ENCODE measurements at regions not wholly inside any gene's neighbourhood (a gene's known extent, or its start where the extent isn't known, plus 50 kb on each side); places are given as distances from the start of the nearest gene placed in this dataset.

GRCh38 chr6:163668061-163668426 is 253.5 kb downstream of the QKI start:
- TF ChIP-seq CTCF (IDR thresholded peaks at IDR 0.05; ENCODE audit: insufficient read depth, low read depth, low read length) = no peak
- no peak for TF ChIP-seq EZH2 (IDR thresholded peaks at IDR 0.05; ENCODE audit: insufficient read depth, low read length)
